K562 (cell line): ENCODE measurements at regions not wholly inside any gene's neighbourhood (a gene's known extent, or its start where the extent isn't known, plus 50 kb on each side); places are given as distances from the start of the nearest gene placed in this dataset.

Experiments used
- ATAC-seq: fragments of 200-7000 bp; cut with Tn5 transposase; 3 replicates; pipeline ENCODE4 v1.9.1; 2020; ENCODE audit warnings: moderate library complexity
- BruUV-seq: library from RNA; stranded (reverse); fragments of 400-500 nt; replicated peaks from 2 replicates; lab custom pipeline; 2021; lab: Mats Ljungman, UMichigan
- CTCF ChIA-PET: fragments of 300-600 bp; formaldehyde crosslinking; extraction: SDS; loops from one replicate; lab custom pipeline; 2021; ENCODE audit warnings: low intra/inter-chr PET ratio; lab: Yijun Ruan, JAX
- POLR2A ChIA-PET: fragments of 300-600, 350-650 bp; sonication (Branson Sonifier 250); formaldehyde crosslinking; extraction: SDS; loops from one replicate; lab custom pipeline; 2021; ENCODE audit warnings: antibody characterized with exemption, inconsistent platforms; lab: Yijun Ruan, JAX
- DNase-seq, 4 experiments: peaks; one replicate each; pipeline versions ENCODE4 v3.0.0 to v3.0.0-alpha.2; 2011 to 2018; ENCODE audit warnings: low spot score in 3 of 4, mixed read lengths in 3 of 4; ENCODE audit errors: extremely low read depth in 1 of 4
- FAIRE-seq: peaks from 2 replicates; lab custom pipeline; 2011; peaks lifted over from hg19 to GRCh38; lab: Jason Lieb, UNC
- H2AFZ ChIP-seq: 2 replicates; pipeline ENCODE4 v1.6.0; 2011; ENCODE audit warnings: low read depth, low read length, control low read depth, inconsistent platforms
- H3K27ac ChIP-seq: fragments of 200-600 bp; 3 replicates; pipeline ENCODE4 v1.8.0; 2011; ENCODE audit warnings: low read depth, mild to moderate bottlenecking, control low read depth, inconsistent platforms, low read length, moderate library complexity, mixed read lengths; ENCODE audit errors: extremely low read depth
- H3K27me3 ChIP-seq, 2 experiments: fragments of 300-600 bp in 1 of 2; 2 replicates in 1 of 2; 3 replicates in 1 of 2; pipeline versions ENCODE4 v1.6.0 to v1.8.0; 2011; ENCODE audit warnings: inconsistent platforms in 2 of 2, low read length in 2 of 2, mild to moderate bottlenecking in 1 of 2, mixed read lengths in 1 of 2, moderate library complexity in 1 of 2; ENCODE audit not compliant: control insufficient read depth in 2 of 2, insufficient read depth in 2 of 2
- H3K36me3 ChIP-seq: fragments of 300-600 bp; 3 replicates; pipeline ENCODE4 v1.8.0; 2011; ENCODE audit warnings: mild to moderate bottlenecking, low read length, inconsistent platforms; ENCODE audit not compliant: control insufficient read depth, insufficient read depth
- H3K4me1 ChIP-seq, 2 experiments: fragments of 200-600 bp in 1 of 2; replicated peaks in 1 of 2; 2 replicates in 1 of 2; 3 replicates in 1 of 2; pipeline versions ENCODE4 v1.5.1 to v1.8.0; 2011; ENCODE audit warnings: inconsistent platforms in 2 of 2, low read length in 2 of 2, mild to moderate bottlenecking in 1 of 2, mixed read lengths in 1 of 2, moderate library complexity in 1 of 2; ENCODE audit not compliant: control insufficient read depth in 2 of 2, insufficient read depth in 2 of 2
- H3K4me2 ChIP-seq: 2 replicates; pipeline ENCODE4 v1.6.1; 2011; ENCODE audit warnings: low read length, control low read depth, inconsistent platforms, mixed read lengths; ENCODE audit not compliant: insufficient read depth
- H3K4me3 ChIP-seq: fragments of 200-600 bp; sonication (generic), shearing (Covaris generic); 2 replicates; pipeline ENCODE4 v1.5.1; 2016; ENCODE audit warnings: control low read depth, inconsistent platforms
- H3K79me2 ChIP-seq: fragments of 200-600 bp; 3 replicates; pipeline ENCODE4 v1.8.0; 2011; ENCODE audit warnings: low read length, inconsistent platforms; ENCODE audit not compliant: control insufficient read depth, insufficient read depth
- H3K9ac ChIP-seq, 2 experiments: 2 replicates each; pipeline versions ENCODE4 v1.6.0 to v1.6.1; 2011; ENCODE audit warnings: low read depth in 2 of 2, low read length in 2 of 2, control low read depth in 1 of 2, inconsistent platforms in 1 of 2, mild to moderate bottlenecking in 1 of 2, mixed read lengths in 1 of 2; ENCODE audit not compliant: insufficient read depth in 1 of 2
- H3K9me1 ChIP-seq: one replicate; pipeline ENCODE4 v1.6.0; 2011; ENCODE audit warnings: inconsistent platforms, mild to moderate bottlenecking, low read length, moderate library complexity; ENCODE audit not compliant: control insufficient read depth, insufficient read depth
- H3K9me3 ChIP-seq: replicated peaks from 2 replicates; pipeline ENCODE4 v1.5.1; 2011; ENCODE audit warnings: low read depth, low read length, inconsistent platforms; ENCODE audit not compliant: control insufficient read depth, insufficient read depth
- H4K20me1 ChIP-seq: replicated peaks from 2 replicates; pipeline ENCODE4 v1.6.1; 2011; ENCODE audit warnings: low read length, inconsistent platforms, mixed read lengths; ENCODE audit not compliant: control insufficient read depth, insufficient read depth
- GABPA ChIP-seq: fragments of 200-800 bp; sonication (Bioruptor generic); conservative IDR thresholded peaks from 2 replicates; pipeline ENCODE4 v1.6.1; 2016; ENCODE audit warnings: low read depth, missing genetic modification characterization, missing compliant biosample characterization
- HLTF ChIP-seq: fragments of 450-650 bp; IDR thresholded peaks from 2 replicates; pipeline ENCODE4 v1.6.1; 2016
- HMGXB4 ChIP-seq: sonication (generic); formaldehyde crosslinking; IDR thresholded peaks from 2 replicates; pipeline ENCODE4 v1.8.1; 2023; ENCODE audit warnings: mild to moderate bottlenecking, missing genetic modification reagents
- ZNF282 ChIP-seq: sonication (generic); formaldehyde crosslinking; IDR thresholded peaks from 2 replicates; pipeline ENCODE4 v1.8.1; 2023; ENCODE audit warnings: missing genetic modification reagents
- ZNF586 ChIP-seq: fragments of 450-650 bp; formaldehyde crosslinking; conservative IDR thresholded peaks from 2 replicates; pipeline ENCODE4 v1.4.0; 2020; ENCODE audit warnings: mild to moderate bottlenecking, moderate library complexity
- WGBS: fragments of 100-300 bp; shearing (Covaris generic); methylation state at CpG from one replicate; pipeline ENCODE4 v1.1.6; 2016; ENCODE audit warnings: low coverage, mixed read lengths; ENCODE audit not compliant: insufficient coverage; ENCODE audit errors: missing lambda C conversion rate; 5-methylcytosine and 5-hydroxymethylcytosine counted together
- in situ Hi-C: fragments of 300-500 bp; cut with MboI; formaldehyde crosslinking; loops from 4 replicates; pipeline ENCODE4 v1.15.0; 2018; ENCODE audit warnings: inconsistent platforms, mixed read lengths
- intact Hi-C: fragments of 100-400 bp; cut with micrococcal nuclease; formaldehyde crosslinking; loops from 2 replicates; pipeline ENCODE4 v1.14.2; 2022

- 2% methylated on average over 7 of the region's 7 CpGs for WGBS
- no peak for ATAC-seq
- Histone ChIP-seq H3K9ac (no peak overlapping the region), H3K4me1 (peaks cover 0 to 6% of the 10 kb centered on the region in 2 experiments; a peak in 1 of 5 replicates), H2AFZ (no peak overlapping the region), H3K27me3 (peaks cover 0 to 15% of the 10 kb centered on the region in 2 experiments; a peak in 2 of 5 replicates), H4K20me1 (no peaks in the 10 kb centered on the region), H3K27ac (no peak overlapping the region), H3K4me3 (no peak overlapping the region), H3K9me1 (no peaks in the 10 kb centered on the region), H3K9me3 (no peaks in the 10 kb centered on the region), H3K4me2 (no peak overlapping the region), H3K36me3 (no peaks in the 10 kb centered on the region), H3K79me2 (no peaks in the 10 kb centered on the region)
- in situ Hi-C loops, result no loop called here
- no peak for FAIRE-seq
- TF ChIP-seq GABPA (tag) (no peak), HLTF (no peak), ZNF586 (CRISPR knock-in tag) (no peak), ZNF282 (CRISPR knock-in tag) (no peak), HMGXB4 (CRISPR knock-in tag) (no peak)
- BruUV-seq, result no TSS peak
- ChIA-PET POLR2A (no interaction called here), CTCF (no interaction called here)
- intact Hi-C loops, result loop anchor here (10.0 kb wide), 1 partner anchor 1409 kb away; no protein-coding TSS in a partner anchor
- DNase-seq, result no peak
Measured at GRCh38 chr2:6773694-6774044, 92.0 kb downstream of the CMPK2 start.
